ENCODE measurements at regions not wholly inside any gene's neighbourhood (a gene's known extent, or its start where the extent isn't known, plus 50 kb on each side); places are given as distances from the start of the nearest gene placed in this dataset.
A peak's percentile ranks its signal among the peaks of the same experiment; 100 is the strongest.

GRCh38 chr9:660227-660626 lies 181.3 kb upstream of the DMRT1 start:
- H2BK15ac ChIP-seq (ENCODE audit: low read depth, low read length), result no peak overlapping the region
- peaks cover 2% of the 10 kb centered on the region; the same call in 1 of the 2 replicates for H3K4me1 ChIP-seq (ENCODE audit: control insufficient read depth, insufficient read depth, low read length)
- TF ChIP-seq POLR2A (IDR thresholded peaks at IDR 0.05; ENCODE audit: low read depth, low read length), result no peak
- TF ChIP-seq CTCF (conservative IDR thresholded peaks at IDR 0.05; ENCODE audit: low read depth, low read length), result no peak
- no peak for TF ChIP-seq FOS (IDR thresholded peaks at IDR 0.05; ENCODE audit: low read depth, low read length)
- TF ChIP-seq RCOR1 (IDR thresholded peaks at IDR 0.05; ENCODE audit: insufficient replicate concordance, low read length), result no peak
- TF ChIP-seq RAD21 (IDR thresholded peaks at IDR 0.05; ENCODE audit: low read length), result no peak
- no peak for TF ChIP-seq BHLHE40 (IDR thresholded peaks at IDR 0.05; ENCODE audit: low read depth, low read length)
- no peaks in the 10 kb centered on the region for H3K79me1 ChIP-seq (ENCODE audit: low read depth in 1 of 2, low read length in 2 of 2)
- no peak overlapping the region for H2BK20ac ChIP-seq (ENCODE audit: low read depth, low read length)
- no peak overlapping the region for H2BK120ac ChIP-seq (ENCODE audit: low read depth, low read length)
- H3K4me3 ChIP-seq (ENCODE audit: insufficient read depth, low read depth, low read length), result no peak overlapping the region
- no peak overlapping the region for H3K27ac ChIP-seq (ENCODE audit: insufficient read depth, low read length)
- peak overlapping the region; percentile 28 for H2AFZ ChIP-seq (replicated peaks; ENCODE audit: low read length, poor library complexity)
- DNase-seq, result no peak
- H2AK9ac ChIP-seq (replicated peaks; ENCODE audit: low read depth, low read length, poor library complexity), result no peak overlapping the region
- ChIA-PET CTCF (no interaction called here), POLR2A (ENCODE audit: unreplicated experiment) (no interaction called here)
- no peak overlapping the region for H3K14ac ChIP-seq (replicated peaks; ENCODE audit: low read depth, low read length)
- H2AK5ac ChIP-seq (ENCODE audit: low read depth, low read length), result no peak overlapping the region
- H4K8ac ChIP-seq (ENCODE audit: low read depth in 2 of 2, low read length in 2 of 2), result no peak overlapping the region
- H3K18ac ChIP-seq (ENCODE audit: low read depth, low read length), result no peak overlapping the region
- H4K5ac ChIP-seq (ENCODE audit: low read depth, low read length), result no peak overlapping the region
- H3K27me3 ChIP-seq (ENCODE audit: control insufficient read depth, insufficient read depth, low read length), result no peaks in the 10 kb centered on the region
- no peak overlapping the region for H3K4me2 ChIP-seq (ENCODE audit: low read depth, low read length)
- H3K9me1 ChIP-seq (ENCODE audit: insufficient read depth, low read length), result no peaks in the 10 kb centered on the region
- dilution Hi-C loops (cut with HindIII; ENCODE audit: low sequenced_read_pairs, unreplicated experiment), result no loop called here
- H4K20me1 ChIP-seq (ENCODE audit: insufficient read depth, low read length), result no peaks in the 10 kb centered on the region
- no peaks in the 10 kb centered on the region for H3K36me3 ChIP-seq (ENCODE audit: control insufficient read depth, insufficient read depth, low read length)
- no TSS peak for BruUV-seq (replicated peaks)
- H3K4ac ChIP-seq (ENCODE audit: low read depth, low read length), result no peak overlapping the region
- no peak for ATAC-seq (ENCODE audit: low read depth)
- H3K9ac ChIP-seq (ENCODE audit: low read depth, low read length), result no peak overlapping the region
- no peak overlapping the region for H3K56ac ChIP-seq (ENCODE audit: extremely low read depth, insufficient read depth, low read length)
- intact Hi-C loops (cut with micrococcal nuclease), result no loop called here
- no peaks in the 10 kb centered on the region for H3K9me3 ChIP-seq (ENCODE audit: control insufficient read depth, insufficient read depth, low read length)
- WGBS, 2 experiments (ENCODE audit: extremely low coverage in 2 of 2, insufficient read length in 1 of 2), result no CpG with 5 or more reads among the region's 2 CpGs
- H2BK5ac ChIP-seq (ENCODE audit: low read depth, low read length, poor library complexity, severe bottlenecking), result no peak overlapping the region
- in situ Hi-C loops (cut with MboI; ENCODE audit: low sequenced_read_pairs), result no loop called here
- no peak overlapping the region for H3K23ac ChIP-seq (ENCODE audit: low read depth, low read length)
- no peak overlapping the region for H4K91ac ChIP-seq (ENCODE audit: insufficient read depth, low read depth, low read length)

Measured in IMR-90 (cell line).